GM21423 (cell line): ENCODE measurements at regions not wholly inside any gene's neighbourhood (a gene's known extent, or its start where the extent isn't known, plus 50 kb on each side); places are given as distances from the start of the nearest gene placed in this dataset.

ENCODE experiments used
- ATAC-seq: cut with Tn5 transposase; IDR thresholded peaks from one replicate; pipeline ENCODE4 v1.9.1; 2021; ENCODE audit warnings: mild to moderate bottlenecking, moderate library complexity; ENCODE audit not compliant: unreplicated experiment

GRCh38 chr15:97143592-97144376, 813.3 kb downstream of the NR2F2 start:
- ATAC-seq: no peak

DNA sequence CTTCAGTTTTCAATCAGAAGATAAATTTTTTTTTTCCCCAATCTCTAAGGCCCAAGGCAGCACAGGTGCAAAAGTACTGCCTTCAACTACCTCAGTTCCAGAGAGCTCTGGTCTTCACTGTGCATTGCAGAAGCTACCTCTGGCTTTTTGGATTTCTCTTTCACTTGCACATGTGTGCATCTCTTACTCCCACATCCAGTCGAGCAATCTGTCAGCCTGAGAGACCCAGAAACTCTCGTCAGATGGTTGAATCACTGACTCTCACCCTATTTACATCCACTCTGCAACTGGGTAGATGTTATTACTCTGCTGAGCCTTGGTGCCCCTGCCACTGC, 813.8 kb downstream of the NR2F2 start:
- no peak for ATAC-seq

- no peak for ATAC-seq
These were observed 813.3 kb upstream of the ARRDC4 start for GRCh38 chr15:97146929-97147870.

DNA sequence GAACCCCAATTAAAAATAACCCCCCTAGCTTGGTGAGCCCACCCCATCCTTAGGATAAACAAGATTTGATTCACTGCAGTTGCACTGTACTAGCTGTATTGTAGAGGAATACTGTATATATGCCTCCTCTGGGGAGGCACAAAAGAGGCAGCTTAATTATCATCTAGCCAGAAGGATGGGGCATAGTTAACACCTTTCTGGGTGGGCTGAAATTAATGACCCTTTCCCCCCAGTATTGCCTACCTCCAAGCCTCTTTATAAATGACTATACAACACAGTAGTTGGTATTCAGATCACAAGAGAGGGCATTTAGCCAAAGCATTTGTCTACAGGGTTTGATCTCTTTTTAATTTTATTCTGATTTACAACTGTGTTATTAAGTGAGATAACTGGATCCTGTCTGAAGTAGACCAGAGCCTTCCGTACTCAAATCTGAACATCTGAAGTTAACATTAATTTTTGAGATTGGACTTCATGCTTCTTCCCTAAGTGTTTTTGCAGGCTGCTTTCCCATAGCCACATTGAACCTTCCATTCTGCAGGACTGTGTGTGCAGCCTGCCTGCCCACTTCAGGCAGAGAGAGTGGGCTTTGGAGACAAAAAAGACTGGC, 807.0 kb upstream of the ARRDC4 start:
- no peak for ATAC-seq

DNA sequence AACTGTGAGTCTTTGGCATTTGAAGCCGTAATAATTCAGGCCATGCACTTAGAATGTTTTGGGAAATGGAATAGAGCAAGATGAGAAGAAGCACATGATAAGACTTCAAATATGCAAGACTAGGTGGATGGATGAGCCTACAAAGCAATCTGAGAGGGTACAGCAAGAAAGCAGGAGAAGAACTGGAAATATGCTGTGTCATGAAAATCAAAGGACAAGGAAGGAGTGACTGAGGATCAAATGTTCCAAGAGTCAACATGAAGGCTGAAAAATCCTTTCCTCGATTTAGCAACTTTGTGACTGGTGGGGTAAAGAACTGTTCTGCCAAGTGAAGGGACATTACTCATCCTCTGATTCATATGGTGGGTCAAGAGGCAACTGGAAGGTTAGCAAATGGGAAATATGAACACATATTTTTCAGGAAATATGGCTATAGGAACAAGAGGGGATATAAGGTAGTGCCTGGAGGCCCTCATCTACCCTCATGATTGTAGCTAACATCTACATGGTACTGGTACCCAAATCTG, 803.7 kb upstream of the ARRDC4 start:
- no peak for ATAC-seq

- no peak for ATAC-seq
These were observed 797.6 kb upstream of the ARRDC4 start for GRCh38 chr15:97162805-97163495.

- no peak for ATAC-seq
These were observed 795.3 kb upstream of the ARRDC4 start for GRCh38 chr15:97165205-97165604.

- no peak for ATAC-seq
These were observed 791.6 kb upstream of the ARRDC4 start for GRCh38 chr15:97168704-97169475.

DNA sequence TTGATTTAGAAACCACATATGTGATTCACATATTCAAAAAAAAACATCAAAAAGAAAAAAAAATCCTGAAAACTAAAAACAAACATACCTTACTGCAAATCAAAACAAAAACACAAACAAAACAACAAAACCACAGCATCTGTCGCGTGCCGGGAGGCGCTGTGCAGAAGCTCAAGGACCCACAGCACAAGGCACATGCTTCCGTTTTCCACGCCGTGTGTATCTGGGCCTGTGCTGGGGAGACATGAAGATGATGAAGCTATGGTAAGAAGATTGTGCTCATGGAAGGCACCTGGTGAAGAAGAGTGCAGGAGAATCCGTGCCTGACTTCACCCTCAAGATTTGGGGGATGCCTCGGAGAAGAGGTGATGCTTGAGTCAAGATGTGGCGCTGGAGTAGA, 788.9 kb upstream of the ARRDC4 start:
- no peak for ATAC-seq

GRCh38 chr15:97174886-97175540, 785.5 kb upstream of the ARRDC4 start:
- ATAC-seq: no peak

DNA sequence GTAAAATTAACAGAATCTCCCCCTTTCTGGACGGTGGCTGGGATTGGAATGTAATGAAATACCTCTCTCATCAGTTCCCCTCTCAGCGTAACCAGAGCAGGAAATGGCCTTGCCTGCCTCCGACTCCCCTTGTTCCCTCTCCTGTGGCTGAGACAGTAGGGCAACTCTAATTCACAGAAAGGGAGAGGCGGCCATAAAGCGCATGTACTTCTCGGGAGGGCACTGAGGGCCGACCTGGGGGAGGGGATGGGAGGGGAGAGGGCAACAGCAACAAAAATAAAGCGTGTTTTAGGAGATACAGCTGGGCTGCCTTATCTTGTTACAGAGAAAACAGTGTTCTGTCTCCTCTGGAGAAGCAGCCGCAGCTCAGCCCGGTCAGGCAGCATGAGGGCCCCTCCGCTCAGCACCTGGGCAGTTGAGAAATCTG, 783.3 kb upstream of the ARRDC4 start:
- ATAC-seq: no peak

GRCh38 chr15:97182581-97182980, 777.9 kb upstream of the ARRDC4 start:
- ATAC-seq: no peak

GRCh38 chr15:97189162-97189780, 771.2 kb upstream of the ARRDC4 start:
- ATAC-seq: no peak

DNA sequence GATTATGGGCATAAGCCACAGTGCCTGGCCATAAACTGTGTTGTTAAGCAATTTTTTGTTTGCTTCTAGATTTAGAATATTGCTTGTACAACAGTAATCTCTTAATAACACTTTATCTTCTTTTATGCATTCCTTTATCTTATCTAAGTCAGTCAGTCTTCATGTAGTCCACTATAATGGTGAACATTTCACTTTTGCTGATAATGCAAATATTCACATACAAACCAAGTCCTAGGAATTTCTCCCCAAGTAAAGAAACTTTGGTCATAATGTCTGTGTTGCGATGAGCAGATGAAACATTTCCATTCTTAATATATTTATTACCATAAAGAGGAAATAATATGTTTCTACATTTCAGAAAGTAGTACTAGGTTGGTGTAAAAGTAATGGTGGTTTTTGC, 765.8 kb upstream of the ARRDC4 start:
- no peak for ATAC-seq

GRCh38 chr15:97196048-97197014, 764.2 kb upstream of the ARRDC4 start:
- ATAC-seq: no peak

GRCh38 chr15:97199393-97200051, 761.0 kb upstream of the ARRDC4 start:
- no peak for ATAC-seq

DNA sequence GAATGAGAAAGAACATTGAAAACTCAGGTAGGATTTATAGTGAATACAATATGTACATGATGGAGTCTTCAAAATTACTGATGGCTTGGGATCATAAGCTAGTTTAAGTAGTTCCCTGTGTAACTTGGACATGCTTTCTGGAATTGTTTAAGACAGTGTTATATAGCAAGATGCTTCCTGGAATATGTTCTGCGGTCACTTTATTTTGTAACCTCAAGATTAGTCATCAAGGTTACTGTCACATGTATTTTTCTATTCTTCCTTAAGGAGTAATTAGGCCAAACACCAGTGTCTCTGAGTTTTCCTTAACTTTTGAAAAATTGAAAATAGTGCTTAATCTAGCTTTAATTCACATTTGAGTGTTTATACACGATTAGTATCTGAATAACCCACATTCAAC, 760.3 kb upstream of the ARRDC4 start:
- no peak for ATAC-seq
